ENCODE measurements at regions not wholly inside any gene's neighbourhood (a gene's known extent, or its start where the extent isn't known, plus 50 kb on each side); places are given as distances from the start of the nearest gene placed in this dataset.

DNA sequence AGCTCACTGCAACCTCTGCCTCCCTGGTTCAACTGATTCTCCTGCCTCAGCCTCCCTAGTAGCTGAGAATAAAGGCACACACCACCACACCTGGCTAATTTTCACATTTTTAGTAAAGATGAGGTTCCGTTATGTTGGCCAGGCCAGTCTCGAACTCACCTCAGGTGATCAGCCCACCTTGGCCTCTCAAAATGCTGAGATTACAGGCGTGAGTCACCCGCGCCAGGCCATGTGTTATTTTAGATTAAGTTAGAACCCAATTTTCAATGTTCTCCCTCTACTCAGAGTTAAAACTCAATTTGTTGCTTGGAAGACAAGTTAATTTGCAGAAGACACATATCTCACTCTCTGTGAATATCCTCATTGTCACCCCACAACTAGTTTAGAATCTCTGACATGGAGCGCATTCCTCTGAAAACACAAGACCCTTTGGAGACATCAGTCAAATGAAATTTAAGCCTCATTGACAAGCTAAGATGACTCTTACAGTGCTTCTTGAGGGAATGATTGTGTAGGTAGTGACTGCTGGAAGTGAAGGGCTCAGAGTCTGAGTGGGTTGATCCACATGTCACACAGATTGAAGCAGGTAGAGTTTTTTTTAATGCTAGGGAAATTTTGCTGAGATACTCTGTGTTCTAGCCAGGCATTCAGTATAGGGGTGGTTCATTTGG is 60.6 kb upstream of the FRMD4B start:
- Histone ChIP-seq H3K27me3 (replicated peaks in 1 of 2; ENCODE audit: control insufficient read depth in 2 of 2, insufficient read depth in 2 of 2, low read length in 1 of 2) (no peaks in the 10 kb centered on the region), H3K79me2 (ENCODE audit: control insufficient read depth, insufficient read depth, low read length) (no peaks in the 10 kb centered on the region), H3K36me3 (ENCODE audit: control insufficient read depth in 2 of 2, insufficient read depth in 2 of 2, low read length in 1 of 2) (no peaks in the 10 kb centered on the region), H3K27ac (ENCODE audit: control insufficient read depth, insufficient read depth) (no peak overlapping the region), H3K4me3 (no peak overlapping the region), H3K9ac (ENCODE audit: control insufficient read depth, insufficient read depth, low read length) (no peak overlapping the region), H4K20me1 (ENCODE audit: control insufficient read depth, insufficient read depth) (no peaks in the 10 kb centered on the region), H3K4me1 (ENCODE audit: control insufficient read depth, insufficient read depth, low read length) (no peaks in the 10 kb centered on the region), H3K4me2 (ENCODE audit: control insufficient read depth, insufficient read depth) (no peak overlapping the region), H2AFZ (ENCODE audit: control insufficient read depth, low read depth, low read length) (no peak overlapping the region), H3K9me3 (replicated peaks; ENCODE audit: control insufficient read depth, insufficient read depth, low read length) (no peaks in the 10 kb centered on the region)
- ChIA-PET SMC1A (ENCODE audit: uncharacterized antibody, unreplicated experiment) (no interaction called here), CTCF (interaction anchor here (1.8 kb wide), 1 partner anchor 13 kb away, joined by 5 read pairs; no protein-coding TSS in a partner anchor), RAD21 (ENCODE audit: unreplicated experiment) (no interaction called here), POLR2A (interaction anchor here (0.6 kb wide), 1 partner anchor 117 kb away, joined by 6 read pairs; no protein-coding TSS in a partner anchor)
- WGBS (ENCODE audit: insufficient coverage, insufficient replicate concordance, low lambda C conversion rate, missing lambda C conversion rate), result 81% methylated on average over 6 of the region's 6 CpGs
- no peak for DNase-seq (ENCODE audit: low read depth, low spot score)
- intact Hi-C loops (cut with micrococcal nuclease; ENCODE audit: unreplicated experiment) (no loop called here), in situ Hi-C loops (cut with MboI) (no loop called here)
- no peak for FAIRE-seq
- TF ChIP-seq POLR2AphosphoS2 (IDR thresholded peaks at IDR 0.05; ENCODE audit: low read depth, low read length) (no peak), ZBED1 (IDR thresholded peaks at IDR 0.05; ENCODE audit: borderline replicate concordance) (no peak), EP300 (IDR thresholded peaks at IDR 0.05; ENCODE audit: borderline replicate concordance in 1 of 2, control insufficient read depth in 1 of 2, low read depth in 2 of 2, low read length in 2 of 2) (no peak), MEF2A (IDR thresholded peaks at IDR 0.05; ENCODE audit: insufficient read depth, low read depth, low read length) (no peak), CHD4 (IDR thresholded peaks at IDR 0.05) (no peak), POLR2A (IDR thresholded peaks at IDR 0.05; ENCODE audit: low read depth, low read length) (no peak)
- TF ChIP-seq, protein P1, sequence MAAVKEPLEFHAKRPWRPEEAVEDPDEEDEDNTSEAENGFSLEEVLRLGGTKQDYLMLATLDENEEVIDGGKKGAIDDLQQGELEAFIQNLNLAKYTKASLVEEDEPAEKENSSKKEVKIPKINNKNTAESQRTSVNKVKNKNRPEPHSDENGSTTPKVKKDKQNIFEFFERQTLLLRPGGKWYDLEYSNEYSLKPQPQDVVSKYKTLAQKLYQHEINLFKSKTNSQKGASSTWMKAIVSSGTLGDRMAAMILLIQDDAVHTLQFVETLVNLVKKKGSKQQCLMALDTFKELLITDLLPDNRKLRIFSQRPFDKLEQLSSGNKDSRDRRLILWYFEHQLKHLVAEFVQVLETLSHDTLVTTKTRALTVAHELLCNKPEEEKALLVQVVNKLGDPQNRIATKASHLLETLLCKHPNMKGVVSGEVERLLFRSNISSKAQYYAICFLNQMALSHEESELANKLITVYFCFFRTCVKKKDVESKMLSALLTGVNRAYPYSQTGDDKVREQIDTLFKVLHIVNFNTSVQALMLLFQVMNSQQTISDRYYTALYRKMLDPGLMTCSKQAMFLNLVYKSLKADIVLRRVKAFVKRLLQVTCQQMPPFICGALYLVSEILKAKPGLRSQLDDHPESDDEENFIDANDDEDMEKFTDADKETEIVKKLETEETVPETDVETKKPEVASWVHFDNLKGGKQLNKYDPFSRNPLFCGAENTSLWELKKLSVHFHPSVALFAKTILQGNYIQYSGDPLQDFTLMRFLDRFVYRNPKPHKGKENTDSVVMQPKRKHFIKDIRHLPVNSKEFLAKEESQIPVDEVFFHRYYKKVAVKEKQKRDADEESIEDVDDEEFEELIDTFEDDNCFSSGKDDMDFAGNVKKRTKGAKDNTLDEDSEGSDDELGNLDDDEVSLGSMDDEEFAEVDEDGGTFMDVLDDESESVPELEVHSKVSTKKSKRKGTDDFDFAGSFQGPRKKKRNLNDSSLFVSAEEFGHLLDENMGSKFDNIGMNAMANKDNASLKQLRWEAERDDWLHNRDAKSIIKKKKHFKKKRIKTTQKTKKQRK (IDR thresholded peaks at IDR 0.05; ENCODE audit: low read depth, low read length), result no peak
- TF ChIP-seq, protein P2, sequence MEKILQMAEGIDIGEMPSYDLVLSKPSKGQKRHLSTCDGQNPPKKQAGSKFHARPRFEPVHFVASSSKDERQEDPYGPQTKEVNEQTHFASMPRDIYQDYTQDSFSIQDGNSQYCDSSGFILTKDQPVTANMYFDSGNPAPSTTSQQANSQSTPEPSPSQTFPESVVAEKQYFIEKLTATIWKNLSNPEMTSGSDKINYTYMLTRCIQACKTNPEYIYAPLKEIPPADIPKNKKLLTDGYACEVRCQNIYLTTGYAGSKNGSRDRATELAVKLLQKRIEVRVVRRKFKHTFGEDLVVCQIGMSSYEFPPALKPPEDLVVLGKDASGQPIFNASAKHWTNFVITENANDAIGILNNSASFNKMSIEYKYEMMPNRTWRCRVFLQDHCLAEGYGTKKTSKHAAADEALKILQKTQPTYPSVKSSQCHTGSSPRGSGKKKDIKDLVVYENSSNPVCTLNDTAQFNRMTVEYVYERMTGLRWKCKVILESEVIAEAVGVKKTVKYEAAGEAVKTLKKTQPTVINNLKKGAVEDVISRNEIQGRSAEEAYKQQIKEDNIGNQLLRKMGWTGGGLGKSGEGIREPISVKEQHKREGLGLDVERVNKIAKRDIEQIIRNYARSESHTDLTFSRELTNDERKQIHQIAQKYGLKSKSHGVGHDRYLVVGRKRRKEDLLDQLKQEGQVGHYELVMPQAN (conservative IDR thresholded peaks at IDR 0.05), result no peak
- TF ChIP-seq, protein P3, sequence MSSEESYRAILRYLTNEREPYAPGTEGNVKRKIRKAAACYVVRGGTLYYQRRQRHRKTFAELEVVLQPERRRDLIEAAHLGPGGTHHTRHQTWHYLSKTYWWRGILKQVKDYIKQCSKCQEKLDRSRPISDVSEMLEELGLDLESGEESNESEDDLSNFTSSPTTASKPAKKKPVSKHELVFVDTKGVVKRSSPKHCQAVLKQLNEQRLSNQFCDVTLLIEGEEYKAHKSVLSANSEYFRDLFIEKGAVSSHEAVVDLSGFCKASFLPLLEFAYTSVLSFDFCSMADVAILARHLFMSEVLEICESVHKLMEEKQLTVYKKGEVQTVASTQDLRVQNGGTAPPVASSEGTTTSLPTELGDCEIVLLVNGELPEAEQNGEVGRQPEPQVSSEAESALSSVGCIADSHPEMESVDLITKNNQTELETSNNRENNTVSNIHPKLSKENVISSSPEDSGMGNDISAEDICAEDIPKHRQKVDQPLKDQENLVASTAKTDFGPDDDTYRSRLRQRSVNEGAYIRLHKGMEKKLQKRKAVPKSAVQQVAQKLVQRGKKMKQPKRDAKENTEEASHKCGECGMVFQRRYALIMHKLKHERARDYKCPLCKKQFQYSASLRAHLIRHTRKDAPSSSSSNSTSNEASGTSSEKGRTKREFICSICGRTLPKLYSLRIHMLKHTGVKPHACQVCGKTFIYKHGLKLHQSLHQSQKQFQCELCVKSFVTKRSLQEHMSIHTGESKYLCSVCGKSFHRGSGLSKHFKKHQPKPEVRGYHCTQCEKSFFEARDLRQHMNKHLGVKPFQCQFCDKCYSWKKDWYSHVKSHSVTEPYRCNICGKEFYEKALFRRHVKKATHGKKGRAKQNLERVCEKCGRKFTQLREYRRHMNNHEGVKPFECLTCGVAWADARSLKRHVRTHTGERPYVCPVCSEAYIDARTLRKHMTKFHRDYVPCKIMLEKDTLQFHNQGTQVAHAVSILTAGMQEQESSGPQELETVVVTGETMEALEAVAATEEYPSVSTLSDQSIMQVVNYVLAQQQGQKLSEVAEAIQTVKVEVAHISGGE (CRISPR knock-in tag; IDR thresholded peaks at IDR 0.05), result no peak
- no peak for ATAC-seq
- BruUV-seq (replicated peaks), result no TSS peak
